ENCODE measurements at regions not wholly inside any gene's neighbourhood (a gene's known extent, or its start where the extent isn't known, plus 50 kb on each side); places are given as distances from the start of the nearest gene placed in this dataset.

DNA sequence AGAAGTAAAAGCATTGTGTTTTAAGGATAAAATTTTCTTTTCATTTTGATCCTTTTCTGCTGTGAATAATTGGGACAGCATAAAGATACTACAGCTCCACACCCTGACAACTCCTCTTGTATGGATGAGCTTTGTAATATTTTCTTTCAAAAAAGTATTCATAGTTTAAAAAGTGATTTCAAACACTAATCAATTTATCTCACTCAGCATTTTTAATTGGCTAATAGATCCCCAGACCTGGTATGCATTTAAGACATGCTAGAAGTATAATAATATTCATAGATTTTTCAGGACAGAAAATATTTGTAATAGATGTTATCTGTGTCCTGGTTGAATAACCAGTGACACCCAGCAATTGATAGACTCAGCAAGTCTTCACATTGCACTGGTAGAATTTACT is 510.7 kb downstream of the RIT2 start:
- Histone ChIP-seq H3K27ac (ENCODE audit: low read length) (no peak overlapping the region), H3K27me3 (ENCODE audit: control insufficient read depth, insufficient read depth, low read length) (no peaks in the 10 kb centered on the region), H3K4me1 (ENCODE audit: control insufficient read depth, insufficient read depth, low read length) (peaks cover 2% of the 10 kb centered on the region), H3K36me3 (ENCODE audit: control insufficient read depth, insufficient read depth, low read length) (no peaks in the 10 kb centered on the region), H3K4me3 (ENCODE audit: low read length) (no peak overlapping the region), H3K9me3 (replicated peaks; ENCODE audit: control insufficient read depth, low read depth, low read length) (no peaks in the 10 kb centered on the region)
- no peak for DNase-seq

- Histone ChIP-seq H3K36me3 (ENCODE audit: control insufficient read depth, insufficient read depth, low read length) (no peaks in the 10 kb centered on the region), H3K27ac (ENCODE audit: low read length) (no peak overlapping the region), H3K9me3 (replicated peaks; ENCODE audit: control insufficient read depth, low read depth, low read length) (no peaks in the 10 kb centered on the region), H3K4me1 (ENCODE audit: control insufficient read depth, insufficient read depth, low read length) (peaks cover 2% of the 10 kb centered on the region), H3K4me3 (ENCODE audit: low read length) (no peak overlapping the region), H3K27me3 (ENCODE audit: control insufficient read depth, insufficient read depth, low read length) (no peaks in the 10 kb centered on the region)
- 40% methylated on average over 1 of the region's 4 CpGs for WGBS (ENCODE audit: insufficient coverage)
- DNase-seq: peak; percentile 61
Measured at GRCh38 chr18:42606886-42607495, 508.5 kb downstream of the RIT2 start.

GRCh38 chr18:42611134-42611533 is 504.4 kb downstream of the RIT2 start:
- H3K36me3 ChIP-seq (ENCODE audit: control insufficient read depth, insufficient read depth, low read length): no peaks in the 10 kb centered on the region
- WGBS (ENCODE audit: insufficient coverage): no CpG with 5 or more reads among the region's 1 CpG
- H3K4me3 ChIP-seq (ENCODE audit: low read length): no peak overlapping the region
- H3K9me3 ChIP-seq (replicated peaks; ENCODE audit: control insufficient read depth, low read depth, low read length): no peaks in the 10 kb centered on the region
- peaks cover 6% of the 10 kb centered on the region for H3K4me1 ChIP-seq (ENCODE audit: control insufficient read depth, insufficient read depth, low read length)
- no peaks in the 10 kb centered on the region for H3K27me3 ChIP-seq (ENCODE audit: control insufficient read depth, insufficient read depth, low read length)
- DNase-seq: no peak
- H3K27ac ChIP-seq (ENCODE audit: low read length): no peak overlapping the region

GRCh38 chr18:42614619-42615293 is 500.7 kb downstream of the RIT2 start:
- H3K36me3 ChIP-seq (ENCODE audit: control insufficient read depth, insufficient read depth, low read length): no peaks in the 10 kb centered on the region
- H3K27me3 ChIP-seq (ENCODE audit: control insufficient read depth, insufficient read depth, low read length): no peaks in the 10 kb centered on the region
- WGBS (ENCODE audit: insufficient coverage): 20% methylated on average over 1 of the region's 2 CpGs
- peaks cover 8% of the 10 kb centered on the region for H3K4me1 ChIP-seq (ENCODE audit: control insufficient read depth, insufficient read depth, low read length)
- H3K4me3 ChIP-seq (ENCODE audit: low read length): no peak overlapping the region
- peak; percentile 96 for DNase-seq
- peak overlapping the region; percentile 86 for H3K27ac ChIP-seq (ENCODE audit: low read length)
- H3K9me3 ChIP-seq (replicated peaks; ENCODE audit: control insufficient read depth, low read depth, low read length): no peaks in the 10 kb centered on the region

DNA sequence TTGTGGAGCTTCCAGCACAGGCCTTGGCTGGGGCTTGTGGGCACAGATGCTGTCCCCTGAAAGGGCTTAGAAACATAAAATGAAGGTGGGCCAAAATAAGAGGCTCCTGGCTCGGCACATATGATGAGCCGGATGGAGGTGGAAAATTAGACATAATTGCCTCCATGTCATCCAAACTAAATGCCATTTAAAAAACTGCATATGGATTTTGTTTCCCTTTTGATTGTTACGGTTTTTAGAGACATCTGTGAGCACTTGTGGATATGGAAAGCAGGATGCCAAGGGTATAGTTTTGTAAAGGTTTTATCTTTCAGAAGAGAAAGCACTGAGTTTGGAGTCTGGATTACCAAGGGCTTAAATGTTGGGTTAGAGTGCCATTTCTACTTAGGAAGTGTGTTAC is 498.3 kb downstream of the RIT2 start:
- Histone ChIP-seq H3K4me3 (ENCODE audit: low read length) (no peak overlapping the region), H3K4me1 (ENCODE audit: control insufficient read depth, insufficient read depth, low read length) (peaks cover 8% of the 10 kb centered on the region), H3K27ac (ENCODE audit: low read length) (peak overlapping the region; percentile 32), H3K27me3 (ENCODE audit: control insufficient read depth, insufficient read depth, low read length) (no peaks in the 10 kb centered on the region), H3K9me3 (replicated peaks; ENCODE audit: control insufficient read depth, low read depth, low read length) (no peaks in the 10 kb centered on the region), H3K36me3 (ENCODE audit: control insufficient read depth, insufficient read depth, low read length) (no peaks in the 10 kb centered on the region)
- peak; percentile 65 for DNase-seq
- no CpG with 5 or more reads among the region's 3 CpGs for WGBS (ENCODE audit: insufficient coverage)

DNA sequence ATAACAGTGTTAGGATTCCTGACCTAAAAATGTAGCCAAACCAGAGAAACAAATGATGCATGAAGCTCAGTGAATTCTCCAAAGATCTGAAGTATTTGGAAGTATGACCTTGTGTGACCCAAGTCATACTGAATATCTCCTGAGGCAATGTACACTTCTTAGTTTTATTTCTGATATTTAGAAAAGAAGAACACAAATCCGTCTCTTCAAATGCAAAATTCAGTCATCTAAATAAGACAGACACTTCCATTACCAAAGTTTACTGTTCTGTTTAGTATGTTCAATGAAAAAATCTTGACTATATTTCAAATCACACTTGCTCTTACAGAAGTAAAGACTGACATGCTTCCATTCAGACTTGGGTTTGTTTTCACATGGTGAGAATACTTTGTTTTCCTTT is 495.7 kb downstream of the RIT2 start:
- WGBS (ENCODE audit: insufficient coverage): no CpG with 5 or more reads among the region's 1 CpG

DNA sequence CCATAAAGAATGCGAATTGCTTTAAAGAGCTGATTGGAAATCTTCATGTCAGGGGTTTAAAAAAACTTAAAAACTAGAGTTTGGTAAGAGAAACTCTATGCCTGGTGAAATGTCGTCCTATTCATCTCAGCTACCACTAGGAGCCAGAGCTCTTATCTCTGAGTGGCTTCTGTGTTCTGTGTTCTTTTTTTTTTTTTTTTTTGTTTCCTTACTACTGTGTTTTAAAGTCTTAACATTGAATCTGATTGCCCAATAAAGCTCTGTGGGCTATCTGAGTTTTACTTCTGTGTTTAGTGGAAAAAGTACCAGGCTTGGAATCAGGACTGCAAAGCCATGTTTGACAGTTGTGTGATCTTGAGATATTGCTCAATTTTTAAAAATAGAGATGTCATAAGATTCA is 494.8 kb downstream of the RIT2 start:
- Histone ChIP-seq H3K27me3 (ENCODE audit: control insufficient read depth, insufficient read depth, low read length) (no peaks in the 10 kb centered on the region), H3K36me3 (ENCODE audit: control insufficient read depth, insufficient read depth, low read length) (no peaks in the 10 kb centered on the region), H3K4me3 (ENCODE audit: low read length) (no peak overlapping the region), H3K9me3 (replicated peaks; ENCODE audit: control insufficient read depth, low read depth, low read length) (no peaks in the 10 kb centered on the region), H3K4me1 (ENCODE audit: control insufficient read depth, insufficient read depth, low read length) (peaks cover 3% of the 10 kb centered on the region), H3K27ac (ENCODE audit: low read length) (no peak overlapping the region)
- DNase-seq: no peak
- no CpG with 5 or more reads among the region's 2 CpGs for WGBS (ENCODE audit: insufficient coverage)

More for the DNA sequence above, 495.7 kb downstream of the RIT2 start:
- Histone ChIP-seq H3K4me3 (ENCODE audit: low read length) (no peak overlapping the region), H3K4me1 (ENCODE audit: control insufficient read depth, insufficient read depth, low read length) (peaks cover 5% of the 10 kb centered on the region), H3K27me3 (ENCODE audit: control insufficient read depth, insufficient read depth, low read length) (no peaks in the 10 kb centered on the region), H3K27ac (ENCODE audit: low read length) (no peak overlapping the region), H3K36me3 (ENCODE audit: control insufficient read depth, insufficient read depth, low read length) (no peaks in the 10 kb centered on the region), H3K9me3 (replicated peaks; ENCODE audit: control insufficient read depth, low read depth, low read length) (no peaks in the 10 kb centered on the region)
- DNase-seq: no peak

GRCh38 chr18:42623935-42624334 is 491.6 kb downstream of the RIT2 start:
- H3K27ac ChIP-seq (ENCODE audit: low read length): no peak overlapping the region
- no peak overlapping the region for H3K4me3 ChIP-seq (ENCODE audit: low read length)
- WGBS (ENCODE audit: insufficient coverage): 50% methylated on average over 2 of the region's 4 CpGs
- DNase-seq: no peak
- H3K9me3 ChIP-seq (replicated peaks; ENCODE audit: control insufficient read depth, low read depth, low read length): no peaks in the 10 kb centered on the region
- H3K36me3 ChIP-seq (ENCODE audit: control insufficient read depth, insufficient read depth, low read length): no peaks in the 10 kb centered on the region
- H3K27me3 ChIP-seq (ENCODE audit: control insufficient read depth, insufficient read depth, low read length): no peaks in the 10 kb centered on the region
- H3K4me1 ChIP-seq (ENCODE audit: control insufficient read depth, insufficient read depth, low read length): no peaks in the 10 kb centered on the region

GRCh38 chr18:42632801-42633200 is 482.7 kb downstream of the RIT2 start:
- H3K9me3 ChIP-seq (replicated peaks; ENCODE audit: control insufficient read depth, low read depth, low read length): no peaks in the 10 kb centered on the region
- H3K27me3 ChIP-seq (ENCODE audit: control insufficient read depth, insufficient read depth, low read length): no peaks in the 10 kb centered on the region
- no peaks in the 10 kb centered on the region for H3K36me3 ChIP-seq (ENCODE audit: control insufficient read depth, insufficient read depth, low read length)
- no peaks in the 10 kb centered on the region for H3K4me1 ChIP-seq (ENCODE audit: control insufficient read depth, insufficient read depth, low read length)
- WGBS (ENCODE audit: insufficient coverage): no CpG with 5 or more reads among the region's 1 CpG
- DNase-seq: no peak
- H3K4me3 ChIP-seq (ENCODE audit: low read length): no peak overlapping the region
- H3K27ac ChIP-seq (ENCODE audit: low read length): no peak overlapping the region

DNA sequence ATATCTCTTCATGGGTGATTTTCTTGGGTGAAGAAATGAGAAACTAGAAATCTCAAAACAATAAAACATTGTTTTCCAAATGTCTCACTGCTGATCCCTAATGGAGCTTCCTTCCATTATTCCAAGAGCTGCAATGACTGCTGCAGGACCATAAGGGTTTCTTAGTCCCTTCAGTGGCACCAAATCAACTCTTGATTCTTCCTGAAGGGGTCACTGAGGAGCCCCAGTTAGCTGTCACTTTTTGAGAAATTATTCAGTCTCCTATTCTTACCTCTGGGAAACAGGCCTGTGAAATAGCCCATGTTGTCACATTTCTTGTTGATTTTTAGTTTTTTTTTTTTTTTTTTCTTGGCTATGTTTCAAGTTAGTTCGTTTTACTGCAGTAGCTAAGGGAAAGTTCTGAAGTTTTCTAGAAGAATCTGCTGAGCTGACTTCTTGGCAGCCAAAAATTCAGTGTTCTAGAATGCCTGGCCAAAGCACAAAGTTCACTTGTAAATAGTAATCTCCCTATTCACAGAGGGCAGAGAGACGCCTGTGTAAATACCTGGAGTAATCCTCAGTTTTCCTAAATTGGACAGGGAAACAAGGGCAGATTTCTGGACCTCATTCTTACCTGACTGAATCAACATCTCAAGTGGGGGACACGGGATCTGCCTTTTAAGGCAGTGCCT is 480.0 kb downstream of the RIT2 start:
- no peaks in the 10 kb centered on the region for H3K27me3 ChIP-seq (ENCODE audit: control insufficient read depth, insufficient read depth, low read length)
- H3K4me1 ChIP-seq (ENCODE audit: control insufficient read depth, insufficient read depth, low read length): no peaks in the 10 kb centered on the region
- no CpG with 5 or more reads among the region's 3 CpGs for WGBS (ENCODE audit: insufficient coverage)
- H3K36me3 ChIP-seq (ENCODE audit: control insufficient read depth, insufficient read depth, low read length): no peaks in the 10 kb centered on the region
- no peak overlapping the region for H3K4me3 ChIP-seq (ENCODE audit: low read length)
- peak; percentile 32 for DNase-seq
- H3K9me3 ChIP-seq (replicated peaks; ENCODE audit: control insufficient read depth, low read depth, low read length): no peaks in the 10 kb centered on the region
- no peak overlapping the region for H3K27ac ChIP-seq (ENCODE audit: low read length)

All from muscle of leg (tissue), 3 donors.